ENCODE measurements at regions not wholly inside any gene's neighbourhood (a gene's known extent, or its start where the extent isn't known, plus 50 kb on each side); places are given as distances from the start of the nearest gene placed in this dataset.

GRCh38 chr4:44801384-44801783, 75.0 kb upstream of the GNPDA2 start:
- H3K27me3 Mint-ChIP-seq (ENCODE audit: low read depth): peaks cover 5% of the 10 kb centered on the region
- CTCF ChIA-PET: no interaction called here
- peaks cover 15% of the 10 kb centered on the region for H3K9me3 Mint-ChIP-seq
- H3K4me3 Mint-ChIP-seq: no peak overlapping the region
- H3K27ac Mint-ChIP-seq: no peak overlapping the region
- no peak for DNase-seq
- no peaks in the 10 kb centered on the region for H3K4me1 Mint-ChIP-seq (ENCODE audit: low read depth)
- H3K36me3 Mint-ChIP-seq (ENCODE audit: low read depth): peaks cover 3% of the 10 kb centered on the region
- intact Hi-C loops (cut with micrococcal nuclease): no loop called here

- Mint-ChIP-seq H3K27ac (no peak overlapping the region), H3K27me3 (ENCODE audit: low read depth) (no peaks in the 10 kb centered on the region), H3K4me1 (ENCODE audit: low read depth) (no peaks in the 10 kb centered on the region), H3K36me3 (ENCODE audit: low read depth) (no peaks in the 10 kb centered on the region), H3K4me3 (no peak overlapping the region), H3K9me3 (no peaks in the 10 kb centered on the region)
- no peak for DNase-seq
- CTCF ChIA-PET: no interaction called here
- intact Hi-C loops (cut with micrococcal nuclease): no loop called here
Measured at GRCh38 chr4:44791831-44792230, 65.5 kb upstream of the GNPDA2 start.

GRCh38 chr4:44777115-44777514, 50.8 kb upstream of the GNPDA2 start:
- peaks cover 8% of the 10 kb centered on the region for H3K9me3 Mint-ChIP-seq
- peaks cover 9% of the 10 kb centered on the region for H3K27me3 Mint-ChIP-seq (ENCODE audit: low read depth)
- intact Hi-C loops (cut with micrococcal nuclease): no loop called here
- no peak for DNase-seq
- no peaks in the 10 kb centered on the region for H3K4me1 Mint-ChIP-seq (ENCODE audit: low read depth)
- no peak overlapping the region for H3K27ac Mint-ChIP-seq
- H3K4me3 Mint-ChIP-seq: no peak overlapping the region
- H3K36me3 Mint-ChIP-seq (ENCODE audit: low read depth): peaks cover 1% of the 10 kb centered on the region
- CTCF ChIA-PET: no interaction called here
